Activated CD4-positive, alpha-beta T cell treated with anti-CD3 and anti-CD28 coated beads for 1 hour (primary cell): ENCODE measurements at regions not wholly inside any gene's neighbourhood (a gene's known extent, or its start where the extent isn't known, plus 50 kb on each side); places are given as distances from the start of the nearest gene placed in this dataset.

Experiments
- DNase-seq: peaks from one replicate; pipeline ENCODE4 v3.0.0-alpha.2; 2020

GRCh38 chr11:70614034-70614681 is 215.8 kb downstream of the CTTN start:
- no peak for DNase-seq

GRCh38 chr11:70615036-70615875 is 216.9 kb downstream of the CTTN start:
- DNase-seq = no peak

GRCh38 chr11:70616317-70616716 is 218.0 kb downstream of the CTTN start:
- DNase-seq = no peak

GRCh38 chr11:70616938-70617654 is 218.8 kb downstream of the CTTN start:
- DNase-seq = no peak

GRCh38 chr11:70618431-70619101 is 220.2 kb downstream of the CTTN start:
- no peak for DNase-seq

GRCh38 chr11:70619591-70619990 is 221.3 kb downstream of the CTTN start:
- no peak for DNase-seq

- no peak for DNase-seq
Observed at GRCh38 chr11:70620510-70621184, 222.3 kb downstream of the CTTN start.

- no peak for DNase-seq
Observed at GRCh38 chr11:70621241-70621640, 222.9 kb downstream of the CTTN start.

- no peak for DNase-seq
Observed at GRCh38 chr11:70622091-70622490, 223.8 kb downstream of the CTTN start.

GRCh38 chr11:70623906-70624597 is 225.7 kb downstream of the CTTN start:
- DNase-seq = no peak

- no peak for DNase-seq
Observed at GRCh38 chr11:70624598-70624993, 226.3 kb downstream of the CTTN start.

GRCh38 chr11:70625051-70625450 is 226.7 kb downstream of the CTTN start:
- no peak for DNase-seq

- DNase-seq = no peak
Observed at GRCh38 chr11:70625582-70626518, 227.5 kb downstream of the CTTN start.

GRCh38 chr11:70627219-70627618 is 228.9 kb downstream of the CTTN start:
- no peak for DNase-seq

GRCh38 chr11:70628176-70628854 is 230.0 kb downstream of the CTTN start:
- DNase-seq = no peak

GRCh38 chr11:70628855-70629844 is 230.8 kb downstream of the CTTN start:
- no peak for DNase-seq

- DNase-seq = no peak
Observed at GRCh38 chr11:70630068-70630467, 231.7 kb downstream of the CTTN start.

- DNase-seq = no peak
Observed at GRCh38 chr11:70630816-70631623, 232.7 kb downstream of the CTTN start.
